Colonic mucosa (tissue), 4 donors: ENCODE measurements at regions not wholly inside any gene's neighbourhood (a gene's known extent, or its start where the extent isn't known, plus 50 kb on each side); places are given as distances from the start of the nearest gene placed in this dataset.

Source experiments
- DNase-seq: peaks from one replicate; pipeline ENCODE4 v3.0.0-alpha.2; 2020
- H3K27ac ChIP-seq: fragments of 200-600 bp; one replicate; pipeline ENCODE4 v1.8.0; 2021
- H3K27me3 ChIP-seq: fragments of 200-600 bp; one replicate; pipeline ENCODE4 v1.8.0; 2021
- H3K36me3 ChIP-seq: fragments of 200-600 bp; one replicate; pipeline ENCODE4 v1.8.0; 2021
- H3K4me1 ChIP-seq: fragments of 200-600 bp; one replicate; pipeline ENCODE4 v1.8.0; 2021; ENCODE audit warnings: mild to moderate bottlenecking
- H3K4me3 ChIP-seq: fragments of 200-600 bp; one replicate; pipeline ENCODE4 v1.8.0; 2021
- H3K9ac ChIP-seq, 2 donors: one replicate each; pipeline ENCODE4 v1.7.0; 2013; ENCODE audit warnings: control low read depth in 2 of 2, low read depth in 2 of 2, low read length in 2 of 2
- H3K9me3 ChIP-seq: fragments of 200-600 bp; one replicate; pipeline ENCODE4 v1.8.0; 2021
- CTCF ChIP-seq: fragments of 200-600 bp; IDR thresholded peaks from one replicate; pipeline ENCODE4 v1.8.0; 2022; ENCODE audit warnings: antibody characterized with exemption, mild to moderate bottlenecking
- intact Hi-C: fragments of 100-400 bp; cut with DNase I; formaldehyde crosslinking; loops from one replicate; pipeline ENCODE4 v1.14.1; 2022
- donor health status: healthy.
- donor health status: DM: no; HTN: no; CAD: no.
- donor health status: DM: no; HTN: no; CAD: no.

- Histone ChIP-seq H3K9ac (no peak overlapping the region), H3K27ac (no peak overlapping the region), H3K4me3 (no peak overlapping the region), H3K4me1 (no peaks in the 10 kb centered on the region), H3K9me3 (no peaks in the 10 kb centered on the region), H3K36me3 (no peaks in the 10 kb centered on the region), H3K27me3 (no peaks in the 10 kb centered on the region)
- DNase-seq = no peak
- intact Hi-C loops = no loop called here
- no peak for TF ChIP-seq CTCF
Observed at GRCh38 chr5:167207081-167207480, 1084.4 kb upstream of the WWC1 start.

GRCh38 chr5:167208911-167209310 lies 1082.5 kb upstream of the WWC1 start:
- intact Hi-C loops = no loop called here

GRCh38 chr5:167217097-167217743 lies 1074.2 kb upstream of the WWC1 start:
- no peak for DNase-seq
- no peak for TF ChIP-seq CTCF
- H3K9ac ChIP-seq = no peak overlapping the region
- H3K9me3 ChIP-seq = no peaks in the 10 kb centered on the region
- no peaks in the 10 kb centered on the region for H3K27me3 ChIP-seq
- no peak overlapping the region for H3K27ac ChIP-seq
- H3K36me3 ChIP-seq = no peaks in the 10 kb centered on the region
- intact Hi-C loops = no loop called here
- no peak overlapping the region for H3K4me3 ChIP-seq
- H3K4me1 ChIP-seq = no peaks in the 10 kb centered on the region

More at GRCh38 chr5:167208911-167209310, 1082.5 kb upstream of the WWC1 start:
- Histone ChIP-seq H3K27me3 (no peaks in the 10 kb centered on the region), H3K4me1 (no peaks in the 10 kb centered on the region), H3K27ac (no peak overlapping the region), H3K9ac (no peak overlapping the region), H3K36me3 (no peaks in the 10 kb centered on the region), H3K4me3 (no peak overlapping the region), H3K9me3 (no peaks in the 10 kb centered on the region)
- no peak for TF ChIP-seq CTCF
- no peak for DNase-seq

DNA sequence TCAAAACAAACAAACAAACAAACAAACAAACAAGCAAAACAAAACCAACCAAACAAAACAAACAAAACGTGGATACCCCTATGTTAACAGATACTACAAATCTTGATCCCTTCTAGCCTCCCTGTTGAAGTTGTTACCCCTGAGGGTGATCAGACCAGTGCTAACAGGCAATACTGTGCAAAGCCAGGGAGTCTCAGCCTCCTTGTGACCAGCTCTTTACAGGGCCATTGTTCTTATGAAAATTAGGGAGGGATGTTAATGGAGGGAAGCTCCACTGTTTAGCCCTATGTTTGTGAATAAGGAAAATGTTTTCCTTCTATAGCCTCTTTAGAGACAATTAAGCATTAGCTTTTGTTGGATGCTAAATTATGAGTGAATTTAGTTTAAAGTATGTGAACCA lies 1072.1 kb upstream of the WWC1 start:
- TF ChIP-seq CTCF = no peak
- H3K9me3 ChIP-seq = no peaks in the 10 kb centered on the region
- H3K27me3 ChIP-seq = no peaks in the 10 kb centered on the region
- no peak for DNase-seq
- H3K4me1 ChIP-seq = no peaks in the 10 kb centered on the region
- intact Hi-C loops = no loop called here
- H3K36me3 ChIP-seq = no peaks in the 10 kb centered on the region
- H3K4me3 ChIP-seq = no peak overlapping the region
- no peak overlapping the region for H3K9ac ChIP-seq
- no peak overlapping the region for H3K27ac ChIP-seq

DNA sequence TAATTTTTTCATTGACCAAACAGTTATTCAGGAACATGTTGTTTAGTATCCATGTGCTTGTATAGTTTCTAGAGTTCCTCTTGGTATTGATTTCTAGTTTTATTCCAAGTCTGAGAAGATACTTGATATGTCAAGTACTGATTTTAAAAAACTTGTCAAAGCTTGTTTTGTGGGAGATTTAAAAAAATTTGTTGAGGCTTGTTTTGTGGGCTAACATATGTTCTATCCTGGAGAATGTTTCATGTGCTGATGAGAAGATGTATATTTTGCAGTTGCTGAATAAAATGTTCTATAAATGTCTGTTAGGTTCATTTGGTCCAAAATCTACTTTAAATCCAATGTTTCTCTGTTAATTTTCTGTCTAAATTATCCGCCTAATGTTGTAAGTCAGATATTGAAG lies 1065.1 kb upstream of the WWC1 start:
- Histone ChIP-seq H3K27me3 (no peaks in the 10 kb centered on the region), H3K4me1 (no peaks in the 10 kb centered on the region), H3K27ac (no peak overlapping the region), H3K9ac (no peak overlapping the region), H3K9me3 (no peaks in the 10 kb centered on the region), H3K36me3 (no peaks in the 10 kb centered on the region), H3K4me3 (no peak overlapping the region)
- intact Hi-C loops = no loop called here
- TF ChIP-seq CTCF = no peak
- no peak for DNase-seq
